Activated T-helper 2 cell treated with anti-CD3 and anti-CD28 coated beads, Interferon-gamma antibody, Interleukin-2, Interleukin-4, amounts not matched to agents 10 μg/mL and 5 μg/mL and 100 μg/mL, durations not matched to agents 14 hours and 24 hours and 36 hours (primary cell): ENCODE measurements at regions not wholly inside any gene's neighbourhood (a gene's known extent, or its start where the extent isn't known, plus 50 kb on each side); places are given as distances from the start of the nearest gene placed in this dataset.

Experiments used
- DNase-seq: peaks from one replicate; pipeline ENCODE4 v3.0.0; 2021; ENCODE audit warnings: low spot score
- H3K27ac Mint-ChIP-seq: one replicate; pipeline ENCODE4 v1.8.0; 2021; ENCODE audit warnings: mixed read lengths
- H3K27me3 Mint-ChIP-seq: one replicate; pipeline ENCODE4 v1.8.0; 2021; ENCODE audit warnings: low read depth, mixed read lengths
- H3K36me3 Mint-ChIP-seq: one replicate; pipeline ENCODE4 v1.8.0; 2021; ENCODE audit warnings: low read depth, mixed read lengths
- H3K4me1 Mint-ChIP-seq: one replicate; pipeline ENCODE4 v1.8.0; 2021; ENCODE audit warnings: low read depth, mixed read lengths
- H3K4me3 Mint-ChIP-seq: one replicate; pipeline ENCODE4 v1.8.0; 2021; ENCODE audit warnings: low read depth, mild to moderate bottlenecking, moderate library complexity, mixed read lengths
- H3K9me3 Mint-ChIP-seq: one replicate; pipeline ENCODE4 v1.8.0; 2021; ENCODE audit warnings: mixed read lengths
- intact Hi-C: fragments of 100-400 bp; cut with micrococcal nuclease; formaldehyde crosslinking; loops from one replicate; pipeline ENCODE4 v1.15.1; 2023

- Mint-ChIP-seq H3K4me3 (no peak overlapping the region), H3K36me3 (no peaks in the 10 kb centered on the region), H3K27me3 (no peaks in the 10 kb centered on the region), H3K27ac (no peak overlapping the region), H3K4me1 (no peaks in the 10 kb centered on the region), H3K9me3 (peaks cover 31% of the 10 kb centered on the region)
- no peak for DNase-seq
- intact Hi-C loops: no loop called here
These were observed 1606.6 kb downstream of the SLITRK1 start for GRCh38 chr13:82275644-82276043.

- Mint-ChIP-seq H3K27ac (no peak overlapping the region), H3K4me1 (no peaks in the 10 kb centered on the region), H3K9me3 (peaks cover 43% of the 10 kb centered on the region), H3K4me3 (no peak overlapping the region), H3K36me3 (no peaks in the 10 kb centered on the region), H3K27me3 (no peaks in the 10 kb centered on the region)
- intact Hi-C loops: no loop called here
- no peak for DNase-seq
These were observed 1623.0 kb downstream of the SLITRK1 start for GRCh38 chr13:82259284-82259683.

GRCh38 chr13:82257790-82258507, 1624.3 kb downstream of the SLITRK1 start:
- Mint-ChIP-seq H3K4me3 (no peak overlapping the region), H3K27ac (no peak overlapping the region), H3K27me3 (no peaks in the 10 kb centered on the region), H3K9me3 (peaks cover 43% of the 10 kb centered on the region), H3K4me1 (no peaks in the 10 kb centered on the region), H3K36me3 (no peaks in the 10 kb centered on the region)
- no peak for DNase-seq
- intact Hi-C loops: no loop called here

- no peak overlapping the region for H3K27ac Mint-ChIP-seq
- H3K9me3 Mint-ChIP-seq: peaks cover 48% of the 10 kb centered on the region
- no peaks in the 10 kb centered on the region for H3K27me3 Mint-ChIP-seq
- no peaks in the 10 kb centered on the region for H3K4me1 Mint-ChIP-seq
- no peaks in the 10 kb centered on the region for H3K36me3 Mint-ChIP-seq
- no peak for DNase-seq
- intact Hi-C loops: no loop called here
- no peak overlapping the region for H3K4me3 Mint-ChIP-seq
These were observed 1633.5 kb downstream of the SLITRK1 start for GRCh38 chr13:82248762-82249161.

GRCh38 chr13:82245860-82246259, 1636.4 kb downstream of the SLITRK1 start:
- no peak for DNase-seq
- H3K9me3 Mint-ChIP-seq: peaks cover 37% of the 10 kb centered on the region
- no peak overlapping the region for H3K4me3 Mint-ChIP-seq
- no peaks in the 10 kb centered on the region for H3K36me3 Mint-ChIP-seq
- H3K27ac Mint-ChIP-seq: no peak overlapping the region
- intact Hi-C loops: no loop called here
- H3K27me3 Mint-ChIP-seq: no peaks in the 10 kb centered on the region
- no peaks in the 10 kb centered on the region for H3K4me1 Mint-ChIP-seq

- H3K4me1 Mint-ChIP-seq: no peaks in the 10 kb centered on the region
- peaks cover 41% of the 10 kb centered on the region for H3K9me3 Mint-ChIP-seq
- DNase-seq: no peak
- H3K27ac Mint-ChIP-seq: no peak overlapping the region
- no peaks in the 10 kb centered on the region for H3K36me3 Mint-ChIP-seq
- H3K4me3 Mint-ChIP-seq: no peak overlapping the region
- H3K27me3 Mint-ChIP-seq: no peaks in the 10 kb centered on the region
- intact Hi-C loops: no loop called here
These were observed 1657.5 kb downstream of the SLITRK1 start for GRCh38 chr13:82224806-82225205.

GRCh38 chr13:82221621-82222020, 1660.7 kb downstream of the SLITRK1 start:
- Mint-ChIP-seq H3K27ac (no peak overlapping the region), H3K4me3 (no peak overlapping the region)

GRCh38 chr13:82220641-82221040, 1661.6 kb downstream of the SLITRK1 start:
- no peaks in the 10 kb centered on the region for H3K4me1 Mint-ChIP-seq

More at GRCh38 chr13:82221621-82222020, 1660.7 kb downstream of the SLITRK1 start:
- H3K27me3 Mint-ChIP-seq: no peaks in the 10 kb centered on the region
- intact Hi-C loops: no loop called here
- H3K9me3 Mint-ChIP-seq: peaks cover 34% of the 10 kb centered on the region
- H3K36me3 Mint-ChIP-seq: no peaks in the 10 kb centered on the region
- H3K4me1 Mint-ChIP-seq: no peaks in the 10 kb centered on the region
- no peak for DNase-seq

GRCh38 chr13:82216165-82216564, 1666.1 kb downstream of the SLITRK1 start:
- H3K27ac Mint-ChIP-seq: no peak overlapping the region
- H3K4me1 Mint-ChIP-seq: no peaks in the 10 kb centered on the region
- no peak overlapping the region for H3K4me3 Mint-ChIP-seq
- DNase-seq: no peak
- peaks cover 23% of the 10 kb centered on the region for H3K9me3 Mint-ChIP-seq
- no peaks in the 10 kb centered on the region for H3K27me3 Mint-ChIP-seq
- intact Hi-C loops: no loop called here
- no peaks in the 10 kb centered on the region for H3K36me3 Mint-ChIP-seq

More at GRCh38 chr13:82220641-82221040, 1661.6 kb downstream of the SLITRK1 start:
- intact Hi-C loops: no loop called here
- no peaks in the 10 kb centered on the region for H3K27me3 Mint-ChIP-seq
- H3K36me3 Mint-ChIP-seq: no peaks in the 10 kb centered on the region
- no peak overlapping the region for H3K27ac Mint-ChIP-seq
- H3K4me3 Mint-ChIP-seq: no peak overlapping the region
- no peak for DNase-seq
- peaks cover 29% of the 10 kb centered on the region for H3K9me3 Mint-ChIP-seq

- no peak overlapping the region for H3K4me3 Mint-ChIP-seq
- no peaks in the 10 kb centered on the region for H3K27me3 Mint-ChIP-seq
- intact Hi-C loops: no loop called here
- peaks cover 24% of the 10 kb centered on the region for H3K9me3 Mint-ChIP-seq
- no peak overlapping the region for H3K27ac Mint-ChIP-seq
- H3K4me1 Mint-ChIP-seq: no peaks in the 10 kb centered on the region
- DNase-seq: no peak
- H3K36me3 Mint-ChIP-seq: no peaks in the 10 kb centered on the region
These were observed 1667.9 kb downstream of the SLITRK1 start for GRCh38 chr13:82214341-82214740.

GRCh38 chr13:82206241-82206640, 1676.0 kb downstream of the SLITRK1 start:
- Mint-ChIP-seq H3K27ac (no peak overlapping the region), H3K4me1 (no peaks in the 10 kb centered on the region), H3K9me3 (peaks cover 28% of the 10 kb centered on the region), H3K4me3 (no peak overlapping the region), H3K36me3 (no peaks in the 10 kb centered on the region), H3K27me3 (no peaks in the 10 kb centered on the region)
- no peak for DNase-seq
- intact Hi-C loops: no loop called here

- Mint-ChIP-seq H3K27me3 (no peaks in the 10 kb centered on the region), H3K36me3 (no peaks in the 10 kb centered on the region), H3K9me3 (peaks cover 26% of the 10 kb centered on the region), H3K27ac (no peak overlapping the region), H3K4me1 (no peaks in the 10 kb centered on the region), H3K4me3 (no peak overlapping the region)
- no peak for DNase-seq
- intact Hi-C loops: no loop called here
These were observed 1679.9 kb downstream of the SLITRK1 start for GRCh38 chr13:82202398-82202797.

- H3K9me3 Mint-ChIP-seq: peaks cover 42% of the 10 kb centered on the region
- no peak for DNase-seq
- H3K36me3 Mint-ChIP-seq: no peaks in the 10 kb centered on the region
- no peak overlapping the region for H3K27ac Mint-ChIP-seq
- H3K4me3 Mint-ChIP-seq: no peak overlapping the region
- H3K27me3 Mint-ChIP-seq: no peaks in the 10 kb centered on the region
- intact Hi-C loops: no loop called here
- H3K4me1 Mint-ChIP-seq: no peaks in the 10 kb centered on the region
These were observed 1686.2 kb downstream of the SLITRK1 start for GRCh38 chr13:82196087-82196486.

GRCh38 chr13:82187227-82187626, 1695.0 kb downstream of the SLITRK1 start:
- intact Hi-C loops: no loop called here
- Mint-ChIP-seq H3K9me3 (peaks cover 43% of the 10 kb centered on the region), H3K4me3 (no peak overlapping the region), H3K36me3 (no peaks in the 10 kb centered on the region), H3K27me3 (no peaks in the 10 kb centered on the region), H3K27ac (no peak overlapping the region), H3K4me1 (no peaks in the 10 kb centered on the region)
- no peak for DNase-seq
